OCI-LY1 (cell line): ENCODE measurements at regions not wholly inside any gene's neighbourhood (a gene's known extent, or its start where the extent isn't known, plus 50 kb on each side); places are given as distances from the start of the nearest gene placed in this dataset.

Experiments used
- EZH2 ChIP-seq: fragments of 200-600 bp; sonication (generic), shearing (Covaris generic); IDR thresholded peaks from 2 replicates; pipeline ENCODE4 v1.8.0; 2017; ENCODE audit warnings: borderline replicate concordance, mixed run types, mild to moderate bottlenecking, antibody characterized with exemption, low read length, moderate library complexity, mixed read lengths
- TF ChIP-seq, protein P1 (sequence below): fragments of 200-600 bp; sonication (generic), shearing (Covaris generic); IDR thresholded peaks from 2 replicates; pipeline ENCODE4 v1.5.1; 2017; ENCODE audit warnings: mild to moderate bottlenecking, antibody characterized with exemption, low read length, moderate library complexity, mixed read lengths

DNA sequence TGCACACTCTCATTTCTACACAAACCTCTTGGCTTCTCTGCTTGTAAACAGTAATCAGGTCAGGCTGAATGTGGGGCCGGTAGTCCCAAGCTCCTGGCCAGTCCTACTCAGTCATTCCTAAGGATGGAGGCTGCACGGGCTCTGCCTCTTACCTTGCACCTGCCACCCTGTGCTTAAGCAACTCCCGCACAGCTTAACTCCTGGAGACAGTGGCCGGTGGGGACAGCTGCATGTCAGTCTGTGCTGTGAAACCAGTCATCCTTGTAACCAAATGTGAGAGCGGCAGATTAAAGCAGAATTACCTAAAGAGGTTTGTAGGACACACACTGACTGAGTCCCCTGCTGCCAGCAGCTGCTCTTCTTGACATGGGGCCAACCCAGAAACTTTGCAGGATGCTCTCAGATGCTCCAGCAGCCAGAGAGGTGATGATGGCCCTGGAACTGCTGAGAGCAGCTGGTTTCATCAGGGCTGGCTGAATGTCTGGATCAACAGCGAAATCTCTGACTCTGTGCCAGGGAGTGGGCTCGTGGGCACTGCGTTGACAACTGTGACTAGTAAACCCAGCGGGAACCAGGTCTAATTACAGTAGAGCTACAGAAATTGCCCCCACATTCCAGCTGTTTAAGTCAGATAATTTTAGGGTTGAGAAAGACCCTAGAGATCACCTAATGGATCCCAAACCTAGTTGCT is 123.7 kb downstream of the ANAPC4 start:
- TF ChIP-seq, protein P1, sequence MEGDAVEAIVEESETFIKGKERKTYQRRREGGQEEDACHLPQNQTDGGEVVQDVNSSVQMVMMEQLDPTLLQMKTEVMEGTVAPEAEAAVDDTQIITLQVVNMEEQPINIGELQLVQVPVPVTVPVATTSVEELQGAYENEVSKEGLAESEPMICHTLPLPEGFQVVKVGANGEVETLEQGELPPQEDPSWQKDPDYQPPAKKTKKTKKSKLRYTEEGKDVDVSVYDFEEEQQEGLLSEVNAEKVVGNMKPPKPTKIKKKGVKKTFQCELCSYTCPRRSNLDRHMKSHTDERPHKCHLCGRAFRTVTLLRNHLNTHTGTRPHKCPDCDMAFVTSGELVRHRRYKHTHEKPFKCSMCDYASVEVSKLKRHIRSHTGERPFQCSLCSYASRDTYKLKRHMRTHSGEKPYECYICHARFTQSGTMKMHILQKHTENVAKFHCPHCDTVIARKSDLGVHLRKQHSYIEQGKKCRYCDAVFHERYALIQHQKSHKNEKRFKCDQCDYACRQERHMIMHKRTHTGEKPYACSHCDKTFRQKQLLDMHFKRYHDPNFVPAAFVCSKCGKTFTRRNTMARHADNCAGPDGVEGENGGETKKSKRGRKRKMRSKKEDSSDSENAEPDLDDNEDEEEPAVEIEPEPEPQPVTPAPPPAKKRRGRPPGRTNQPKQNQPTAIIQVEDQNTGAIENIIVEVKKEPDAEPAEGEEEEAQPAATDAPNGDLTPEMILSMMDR = no peak
- no peak for TF ChIP-seq EZH2
